Hematopoietic multipotent progenitor cell treated with erythropoietin and hydrocortisone succinate and interleukin-3 and kit ligand, for 15 days (in vitro differentiated cells): ENCODE measurements at regions not wholly inside any gene's neighbourhood (a gene's known extent, or its start where the extent isn't known, plus 50 kb on each side); places are given as distances from the start of the nearest gene placed in this dataset.
"Not testable (repeated sequence)": the region's sequence is repeated elsewhere in the genome, so short reads cannot be mapped to it uniquely, and the experiment has no call there.

ENCODE experiments used
- DNase-seq: peaks from one replicate; pipeline ENCODE4 v3.0.0-alpha.2; 2015; ENCODE audit warnings: low spot score

GRCh38 chr10:4230036-4230435, 445.0 kb upstream of the KLF6 start:
- DNase-seq = no peak

GRCh38 chr10:4229106-4229505, 444.1 kb upstream of the KLF6 start:
- no peak for DNase-seq

- DNase-seq = no peak
These were observed 442.6 kb upstream of the KLF6 start for GRCh38 chr10:4227586-4227985.

- DNase-seq = no peak
These were observed 442.0 kb upstream of the KLF6 start for GRCh38 chr10:4226941-4227540.

GRCh38 chr10:4224178-4224577, 439.2 kb upstream of the KLF6 start:
- no peak for DNase-seq

GRCh38 chr10:4221310-4221709, 436.3 kb upstream of the KLF6 start:
- not testable (repeated sequence) for DNase-seq

- DNase-seq = no peak
These were observed 434.9 kb upstream of the KLF6 start for GRCh38 chr10:4219901-4220300.

GRCh38 chr10:4217653-4218052, 432.6 kb upstream of the KLF6 start:
- no peak for DNase-seq

GRCh38 chr10:4217187-4217586, 432.2 kb upstream of the KLF6 start:
- no peak for DNase-seq

GRCh38 chr10:4216726-4217125, 431.7 kb upstream of the KLF6 start:
- no peak for DNase-seq

GRCh38 chr10:4215963-4216575, 431.1 kb upstream of the KLF6 start:
- DNase-seq = no peak

GRCh38 chr10:4215485-4215884, 430.5 kb upstream of the KLF6 start:
- DNase-seq = no peak

GRCh38 chr10:4214908-4215307, 429.9 kb upstream of the KLF6 start:
- DNase-seq = no peak

GRCh38 chr10:4213441-4213840, 428.4 kb upstream of the KLF6 start:
- DNase-seq = no peak

GRCh38 chr10:4212111-4212630, 427.2 kb upstream of the KLF6 start:
- DNase-seq = no peak

GRCh38 chr10:4208499-4208898, 423.5 kb upstream of the KLF6 start:
- no peak for DNase-seq

- DNase-seq = no peak
These were observed 420.1 kb upstream of the KLF6 start for GRCh38 chr10:4205113-4205512.

- DNase-seq = no peak
These were observed 417.9 kb upstream of the KLF6 start for GRCh38 chr10:4202938-4203337.

GRCh38 chr10:4201866-4202825, 417.1 kb upstream of the KLF6 start:
- DNase-seq = no peak

GRCh38 chr10:4199196-4199595, 414.2 kb upstream of the KLF6 start:
- no peak for DNase-seq

GRCh38 chr10:4198216-4198615, 413.2 kb upstream of the KLF6 start:
- no peak for DNase-seq

- no peak for DNase-seq
These were observed 412.7 kb upstream of the KLF6 start for GRCh38 chr10:4197676-4198075.
